Transverse colon (tissue), 4 donors: ENCODE measurements at regions not wholly inside any gene's neighbourhood (a gene's known extent, or its start where the extent isn't known, plus 50 kb on each side); places are given as distances from the start of the nearest gene placed in this dataset.

Experiments used
- DNase-seq: peaks from one replicate; pipeline ENCODE4 v3.0.0-alpha.2; 2019
- H3K27ac ChIP-seq, 4 donors: fragments of 200-600 bp; sonication (generic); 2 replicates each; pipeline ENCODE4 v1.5.1; 2016 to 2018; ENCODE audit warnings: inconsistent platforms in 4 of 4
- H3K27me3 ChIP-seq: fragments of 200-600 bp; sonication (generic); 2 replicates; pipeline ENCODE4 v1.5.1; 2017; ENCODE audit warnings: inconsistent platforms
- H3K36me3 ChIP-seq, 4 donors: fragments of 200-600 bp; sonication (generic); 2 replicates each; pipeline ENCODE4 v1.5.1; 2017 to 2019; ENCODE audit warnings: inconsistent platforms in 4 of 4
- H3K4me1 ChIP-seq, 4 donors: fragments of 200-600 bp; sonication (generic); 2 replicates each; pipeline ENCODE4 v1.5.1; 2017 to 2020; ENCODE audit warnings: inconsistent platforms in 4 of 4
- H3K4me3 ChIP-seq, 4 donors: fragments of 200-600 bp; sonication (generic); 1 replicate in 1 of 4; 2 replicates in 3 of 4; pipeline versions ENCODE4 v1.5.1 to v1.6.1; 2017 to 2019; ENCODE audit warnings: inconsistent platforms in 4 of 4
- H3K9me3 ChIP-seq, 2 donors: fragments of 200-600 bp; sonication (generic); 2 replicates each; pipeline ENCODE4 v1.5.1; 2017 to 2019; ENCODE audit warnings: inconsistent platforms in 2 of 2
- CTCF ChIP-seq, 5 experiments: fragments of 200-600 bp in 3 of 5; fragments of 450-650 bp in 2 of 5; sonication (generic) in 3 of 5; IDR thresholded peaks; 1 replicate in 2 of 5; 2 replicates in 3 of 5; pipeline ENCODE4 v1.5.1; 2016 to 2017; ENCODE audit warnings: antibody characterized with exemption in 5 of 5, inconsistent platforms in 3 of 5, mild to moderate bottlenecking in 2 of 5, moderate library complexity in 1 of 5
- EP300 ChIP-seq: sonication (generic); formaldehyde crosslinking; IDR thresholded peaks from one replicate; pipeline ENCODE4 v1.6.1; 2017; ENCODE audit warnings: antibody characterized with exemption, low read depth
- POLR2A ChIP-seq: fragments of 450-650 bp; IDR thresholded peaks from one replicate; pipeline ENCODE4 v1.6.1; 2016; ENCODE audit warnings: antibody characterized with exemption, mild to moderate bottlenecking, moderate library complexity
- POLR2AphosphoS5 ChIP-seq, 3 donors: sonication (generic); formaldehyde crosslinking; IDR thresholded peaks; one replicate each; pipeline ENCODE4 v1.6.1; 2016; ENCODE audit warnings: antibody characterized with exemption in 3 of 3
- WGBS, 2 donors: methylation state at CpG; one replicate each; pipeline ENCODE4 v1.1.5; 2018; ENCODE audit warnings: low coverage in 1 of 2; 5-methylcytosine and 5-hydroxymethylcytosine counted together
- in situ Hi-C, 4 donors: fragments of 200-750 bp; cut with MboI; loops; one replicate each; pipeline versions ENCODE4 v1.15.0 to v1.15.1; 2017; ENCODE audit warnings: low sequenced_read_pairs in 3 of 4, low pct_ligation_motif_present in 1 of 4, low pct_unique_long_range_greater_than_20kb in 1 of 4
- intact Hi-C: fragments of 100-400 bp; cut with DNase I; formaldehyde crosslinking; loops from one replicate; pipeline ENCODE4 v1.15.1; 2023; ENCODE audit warnings: low total_unique reads

- peak overlapping the region; percentile 70 to 77 (median 76) for H3K27ac ChIP-seq
- in situ Hi-C loops, result no loop called here
Observed at GRCh38 chr7:132065989-132066603, 509.7 kb upstream of the PODXL start.

DNA sequence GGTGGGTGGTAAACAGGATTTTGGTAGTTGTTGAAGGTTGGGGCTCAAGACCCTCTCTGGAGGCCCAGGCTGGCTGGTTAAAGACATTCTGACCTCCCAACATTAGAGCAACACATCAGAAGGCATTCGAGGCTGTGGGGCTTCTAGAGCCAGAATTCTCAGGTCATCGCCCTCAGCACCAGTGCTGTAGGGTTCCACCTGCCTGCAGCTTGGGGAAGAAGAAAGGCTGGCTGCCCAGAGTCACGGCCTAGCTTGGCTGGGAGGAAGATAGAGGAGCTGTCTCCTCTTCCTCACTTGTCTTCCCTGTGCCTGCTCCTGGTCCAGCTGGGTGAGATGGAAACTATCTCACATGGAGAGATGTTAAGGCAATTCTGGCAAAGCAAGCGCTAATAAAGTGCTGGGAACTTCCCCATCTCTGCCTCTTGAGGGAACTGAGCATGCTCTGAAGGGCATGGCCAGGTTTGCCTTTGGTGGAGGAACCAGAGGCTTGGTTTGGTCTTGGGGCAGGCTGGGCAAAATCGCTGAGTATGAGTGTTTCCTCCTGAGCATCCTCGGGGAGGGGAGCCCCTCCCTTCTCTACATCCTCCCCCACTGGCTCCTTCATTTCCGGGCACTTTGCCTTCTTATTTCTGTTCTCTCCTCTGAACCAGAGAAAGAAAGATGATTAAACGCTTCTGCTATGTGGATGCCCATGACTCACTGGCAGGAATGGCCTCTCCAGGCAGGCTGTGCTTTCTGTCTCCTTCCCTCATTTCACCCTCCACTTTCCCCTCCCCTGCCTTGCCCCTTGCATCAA is 509.0 kb upstream of the PODXL start:
- intact Hi-C loops (no loop called here), in situ Hi-C loops (no loop called here)
- Histone ChIP-seq H3K9me3 (no peaks in the 10 kb centered on the region), H3K4me3 (no peak overlapping the region), H3K27ac (peak overlapping the region; percentile 70 to 77 (median 76)), H3K4me1 (peaks cover 4 to 22% (median 14%) of the 10 kb centered on the region in 4 donors), H3K36me3 (no peaks in the 10 kb centered on the region), H3K27me3 (no peaks in the 10 kb centered on the region)
- WGBS, 2 donors, result 54% methylated on average over 8 of the region's 8 CpGs; no CpG with 5 or more reads in 1 of the 2 donors
- peak; percentile 48 to 67 (median 65) for TF ChIP-seq POLR2AphosphoS5 (IDR thresholded peaks at IDR 0.05)
- no peak for TF ChIP-seq POLR2A
- peak; percentile 30 for DNase-seq

More at GRCh38 chr7:132065989-132066603, 509.7 kb upstream of the PODXL start:
- no peak for DNase-seq
- Histone ChIP-seq H3K4me3 (no peak overlapping the region), H3K27me3 (no peaks in the 10 kb centered on the region), H3K4me1 (peaks cover 4 to 22% (median 14%) of the 10 kb centered on the region in 4 donors), H3K36me3 (no peaks in the 10 kb centered on the region), H3K9me3 (no peaks in the 10 kb centered on the region)
- WGBS, 2 donors, result 51 to 60% methylated on average over 3 to 5 of the region's 5 CpGs
- intact Hi-C loops, result no loop called here
- TF ChIP-seq POLR2AphosphoS5 (IDR thresholded peaks at IDR 0.05) (no peak), CTCF (IDR thresholded peaks at IDR 0.05) (no peak), EP300 (no peak), POLR2A (no peak)

DNA sequence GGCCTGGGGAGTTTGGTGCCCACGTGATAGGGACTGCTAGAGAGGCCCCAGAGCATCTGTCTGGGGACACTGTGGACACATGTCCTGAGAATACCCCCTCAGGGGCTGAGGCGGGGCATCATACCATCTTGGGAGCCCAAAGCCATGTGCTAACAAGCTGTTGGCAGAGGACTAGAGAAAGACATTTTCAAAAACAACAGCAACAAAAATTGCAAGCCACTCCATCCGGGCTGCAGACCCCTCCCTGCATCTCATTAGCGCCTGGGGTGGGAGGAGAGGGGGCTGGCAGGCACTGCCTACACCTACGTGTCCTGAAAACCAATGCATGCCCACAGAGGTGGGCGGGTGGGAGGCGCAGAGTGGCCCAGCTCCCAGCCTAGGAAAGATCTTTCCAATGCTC is 507.4 kb upstream of the PODXL start:
- no peaks in the 10 kb centered on the region for H3K9me3 ChIP-seq
- H3K27ac ChIP-seq, result no peak overlapping the region
- H3K36me3 ChIP-seq, result no peaks in the 10 kb centered on the region
- peaks cover 4 to 22% (median 14%) of the 10 kb centered on the region in 4 donors for H3K4me1 ChIP-seq
- in situ Hi-C loops (no loop called here), intact Hi-C loops (no loop called here)
- no peak for TF ChIP-seq POLR2AphosphoS5 (IDR thresholded peaks at IDR 0.05)
- TF ChIP-seq POLR2A, result no peak
- no peak for TF ChIP-seq CTCF (IDR thresholded peaks at IDR 0.05)
- TF ChIP-seq EP300, result no peak
- 50 to 75% methylated on average over 1 to 7 of the region's 7 CpGs for WGBS, 2 donors
- no peak overlapping the region for H3K4me3 ChIP-seq
- H3K27me3 ChIP-seq, result no peaks in the 10 kb centered on the region
- no peak for DNase-seq

DNA sequence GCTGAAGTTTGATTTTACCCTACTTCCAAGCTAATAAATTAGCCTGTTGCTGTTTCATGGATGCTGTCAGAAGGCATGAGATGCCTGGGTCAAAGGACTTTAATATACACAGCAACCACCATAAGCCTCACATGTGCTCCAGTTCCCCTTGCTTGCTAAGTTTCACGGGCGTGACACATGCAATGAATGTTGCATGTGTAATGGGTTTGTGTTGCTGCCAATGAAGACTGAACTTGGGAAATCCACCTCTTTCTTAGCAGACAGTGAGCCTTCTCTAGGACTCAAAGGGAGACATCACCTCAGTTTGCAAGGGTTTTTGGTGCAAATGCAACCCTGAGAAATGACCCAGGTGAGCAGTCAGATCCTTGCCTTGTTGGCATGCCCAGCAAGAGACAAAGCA is 505.5 kb upstream of the PODXL start:
- peaks cover 1 to 17% (median 10%) of the 10 kb centered on the region in 4 donors for H3K4me1 ChIP-seq
- no peak overlapping the region for H3K4me3 ChIP-seq
- in situ Hi-C loops (no loop called here), intact Hi-C loops (no loop called here)
- H3K27me3 ChIP-seq, result no peaks in the 10 kb centered on the region
- TF ChIP-seq CTCF (IDR thresholded peaks at IDR 0.05) (no peak), POLR2A (no peak), POLR2AphosphoS5 (IDR thresholded peaks at IDR 0.05) (no peak), EP300 (no peak)
- H3K27ac ChIP-seq, result no peak overlapping the region
- 92 to 100% methylated on average over 1 to 2 of the region's 2 CpGs for WGBS, 2 donors
- H3K36me3 ChIP-seq, result no peaks in the 10 kb centered on the region
- H3K9me3 ChIP-seq, result no peaks in the 10 kb centered on the region
- no peak for DNase-seq
